RWPE2 (cell line): ENCODE measurements at regions not wholly inside any gene's neighbourhood (a gene's known extent, or its start where the extent isn't known, plus 50 kb on each side); places are given as distances from the start of the nearest gene placed in this dataset.

ENCODE experiments used
- ATAC-seq: fragments of 200-7000 bp; cut with Tn5 transposase; 3 replicates; pipeline ENCODE4 v1.9.1; 2021; ENCODE audit warnings: low read depth
- DNase-seq: peaks from one replicate; pipeline ENCODE4 v3.0.0-alpha.2; 2020; ENCODE audit warnings: low spot score
- H3K27ac ChIP-seq: fragments of 450-650 bp; 2 replicates; pipeline ENCODE4 v1.5.1; 2017; ENCODE audit warnings: mild to moderate bottlenecking; ENCODE audit not compliant: poor library complexity, severe bottlenecking
- H3K27me3 ChIP-seq: fragments of 250-450 bp; sonication (Bioruptor Pico); 2 replicates; pipeline ENCODE4 v1.5.1; 2021; ENCODE audit warnings: mild to moderate bottlenecking, moderate library complexity; ENCODE audit not compliant: insufficient read depth, poor library complexity, severe bottlenecking
- H3K36me3 ChIP-seq: fragments of 250-450 bp; sonication (Bioruptor Pico); 2 replicates; pipeline ENCODE4 v1.5.1; 2020; ENCODE audit warnings: low read depth, mild to moderate bottlenecking, moderate library complexity
- H3K4me1 ChIP-seq: fragments of 250-450 bp; sonication (Bioruptor Pico); 2 replicates; pipeline ENCODE4 v1.5.1; 2021; ENCODE audit warnings: mild to moderate bottlenecking, moderate library complexity; ENCODE audit not compliant: insufficient read depth, poor library complexity, severe bottlenecking
- H3K4me3 ChIP-seq: fragments of 250-450 bp; sonication (Bioruptor Pico); 2 replicates; pipeline ENCODE4 v1.5.1; 2021; ENCODE audit warnings: mild to moderate bottlenecking, moderate library complexity; ENCODE audit not compliant: severe bottlenecking
- H3K9me3 ChIP-seq: fragments of 250-450 bp; sonication (Bioruptor Pico); 2 replicates; pipeline ENCODE4 v1.5.1; 2021; ENCODE audit warnings: mild to moderate bottlenecking, moderate library complexity; ENCODE audit not compliant: severe bottlenecking
- TF ChIP-seq, protein P1 (sequence below): fragments of 450-650 bp; IDR thresholded peaks from one replicate; pipeline ENCODE4 v1.5.1; 2017; ENCODE audit warnings: mild to moderate bottlenecking, moderate library complexity; ENCODE audit not compliant: poor library complexity, severe bottlenecking

DNA sequence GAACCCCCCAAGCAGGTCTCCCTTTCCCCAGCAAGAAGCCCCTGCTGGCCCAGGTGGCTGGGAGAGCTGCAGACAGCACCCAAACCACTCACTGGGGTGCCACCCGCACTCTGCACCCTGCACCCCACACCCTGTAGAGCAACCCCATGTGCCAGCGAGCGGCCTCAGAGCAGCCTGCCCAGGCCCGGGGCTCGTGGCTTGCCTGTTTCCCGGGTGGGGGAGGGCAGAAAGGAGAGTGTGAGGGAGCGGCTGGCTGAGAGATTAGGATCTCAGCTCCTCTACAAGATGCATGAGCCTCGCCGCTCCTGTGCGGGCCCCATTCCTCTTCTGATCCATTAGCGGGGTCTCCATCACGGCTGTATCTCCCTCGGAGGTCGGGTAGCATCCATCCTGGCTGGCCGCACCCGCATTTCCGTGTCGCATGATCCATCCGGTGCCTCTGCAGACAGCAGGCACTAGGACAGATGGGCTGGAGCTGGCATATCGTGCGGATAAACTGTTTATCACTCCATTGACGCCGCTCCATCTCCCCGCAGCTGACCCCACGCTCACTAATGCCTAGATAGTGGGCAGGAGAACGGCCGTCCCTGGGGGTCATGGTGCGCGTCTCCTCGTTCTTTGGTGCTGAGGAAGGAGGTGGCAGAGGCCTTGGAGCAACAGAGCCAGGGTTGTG is 54.4 kb downstream of the MRPL36 start:
- Histone ChIP-seq H3K36me3 (no peaks in the 10 kb centered on the region), H3K27me3 (peaks cover 24% of the 10 kb centered on the region), H3K27ac (no peak overlapping the region), H3K9me3 (peaks cover 3% of the 10 kb centered on the region), H3K4me3 (no peak overlapping the region), H3K4me1 (no peaks in the 10 kb centered on the region)
- TF ChIP-seq, protein P1, sequence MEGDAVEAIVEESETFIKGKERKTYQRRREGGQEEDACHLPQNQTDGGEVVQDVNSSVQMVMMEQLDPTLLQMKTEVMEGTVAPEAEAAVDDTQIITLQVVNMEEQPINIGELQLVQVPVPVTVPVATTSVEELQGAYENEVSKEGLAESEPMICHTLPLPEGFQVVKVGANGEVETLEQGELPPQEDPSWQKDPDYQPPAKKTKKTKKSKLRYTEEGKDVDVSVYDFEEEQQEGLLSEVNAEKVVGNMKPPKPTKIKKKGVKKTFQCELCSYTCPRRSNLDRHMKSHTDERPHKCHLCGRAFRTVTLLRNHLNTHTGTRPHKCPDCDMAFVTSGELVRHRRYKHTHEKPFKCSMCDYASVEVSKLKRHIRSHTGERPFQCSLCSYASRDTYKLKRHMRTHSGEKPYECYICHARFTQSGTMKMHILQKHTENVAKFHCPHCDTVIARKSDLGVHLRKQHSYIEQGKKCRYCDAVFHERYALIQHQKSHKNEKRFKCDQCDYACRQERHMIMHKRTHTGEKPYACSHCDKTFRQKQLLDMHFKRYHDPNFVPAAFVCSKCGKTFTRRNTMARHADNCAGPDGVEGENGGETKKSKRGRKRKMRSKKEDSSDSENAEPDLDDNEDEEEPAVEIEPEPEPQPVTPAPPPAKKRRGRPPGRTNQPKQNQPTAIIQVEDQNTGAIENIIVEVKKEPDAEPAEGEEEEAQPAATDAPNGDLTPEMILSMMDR = no peak
- ATAC-seq = no peak
- no peak for DNase-seq

DNA sequence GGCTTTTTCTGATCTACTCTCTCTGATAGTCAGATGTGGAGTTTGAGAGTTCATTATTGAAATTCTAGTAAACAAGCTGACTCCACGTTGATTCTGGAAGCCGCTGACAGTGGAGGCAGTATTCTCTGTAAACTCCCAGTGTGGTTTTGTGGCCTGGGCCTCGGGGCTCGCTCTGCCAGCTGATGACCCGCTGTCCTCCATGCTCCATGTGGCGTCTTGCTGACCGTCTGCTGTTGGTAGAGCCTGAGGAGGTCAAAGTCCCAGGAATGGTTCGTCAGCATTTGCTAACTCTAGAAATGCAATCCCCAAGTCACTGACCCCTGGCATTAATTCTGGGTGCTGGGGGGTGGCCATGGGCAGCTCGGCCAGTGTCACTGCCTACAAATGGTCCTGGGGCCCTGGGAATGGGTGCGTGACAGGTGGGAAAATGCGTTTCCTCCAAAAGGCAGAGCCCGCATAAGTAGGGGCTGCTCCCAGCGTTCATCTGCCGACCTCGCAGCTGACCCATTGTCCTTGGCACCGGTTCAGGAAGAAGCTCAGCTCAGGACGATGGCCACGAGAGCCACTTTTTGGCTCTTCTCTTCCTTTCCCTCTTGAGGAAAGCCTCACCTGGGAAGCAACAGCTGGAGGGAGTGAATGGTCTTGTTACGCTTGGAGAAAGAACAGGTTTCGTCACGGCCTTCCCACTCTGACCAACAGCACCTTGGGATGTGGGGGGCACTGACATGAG is 55.1 kb downstream of the MRPL36 start:
- H3K27ac ChIP-seq = no peak overlapping the region
- peaks cover 24% of the 10 kb centered on the region for H3K27me3 ChIP-seq
- TF ChIP-seq, protein P1 = no peak
- no peak overlapping the region for H3K4me3 ChIP-seq
- H3K4me1 ChIP-seq = no peaks in the 10 kb centered on the region
- no peak for ATAC-seq
- no peaks in the 10 kb centered on the region for H3K36me3 ChIP-seq
- no peak for DNase-seq
- peaks cover 6% of the 10 kb centered on the region for H3K9me3 ChIP-seq

DNA sequence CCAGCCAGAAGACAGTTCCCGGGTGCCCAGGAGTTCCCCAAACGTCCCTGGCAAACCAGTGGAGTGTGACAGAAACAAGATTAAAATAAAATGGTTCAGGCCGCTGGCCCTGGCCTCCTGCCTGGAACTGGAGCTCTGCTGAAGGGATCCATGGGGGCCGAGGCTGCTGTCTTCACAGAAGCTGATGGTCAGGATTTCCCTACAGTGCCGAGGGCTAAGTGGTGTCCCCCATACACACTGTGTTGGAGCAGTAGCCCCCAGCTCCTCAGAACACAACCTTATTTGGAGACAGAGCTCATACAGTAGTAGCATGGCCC is 55.9 kb downstream of the MRPL36 start:
- Histone ChIP-seq H3K36me3 (no peaks in the 10 kb centered on the region), H3K9me3 (peaks cover 6% of the 10 kb centered on the region), H3K4me1 (no peaks in the 10 kb centered on the region), H3K4me3 (no peak overlapping the region), H3K27me3 (peaks cover 24% of the 10 kb centered on the region), H3K27ac (no peak overlapping the region)
- TF ChIP-seq, protein P1 = no peak
- DNase-seq (no peak), ATAC-seq (no peak)

DNA sequence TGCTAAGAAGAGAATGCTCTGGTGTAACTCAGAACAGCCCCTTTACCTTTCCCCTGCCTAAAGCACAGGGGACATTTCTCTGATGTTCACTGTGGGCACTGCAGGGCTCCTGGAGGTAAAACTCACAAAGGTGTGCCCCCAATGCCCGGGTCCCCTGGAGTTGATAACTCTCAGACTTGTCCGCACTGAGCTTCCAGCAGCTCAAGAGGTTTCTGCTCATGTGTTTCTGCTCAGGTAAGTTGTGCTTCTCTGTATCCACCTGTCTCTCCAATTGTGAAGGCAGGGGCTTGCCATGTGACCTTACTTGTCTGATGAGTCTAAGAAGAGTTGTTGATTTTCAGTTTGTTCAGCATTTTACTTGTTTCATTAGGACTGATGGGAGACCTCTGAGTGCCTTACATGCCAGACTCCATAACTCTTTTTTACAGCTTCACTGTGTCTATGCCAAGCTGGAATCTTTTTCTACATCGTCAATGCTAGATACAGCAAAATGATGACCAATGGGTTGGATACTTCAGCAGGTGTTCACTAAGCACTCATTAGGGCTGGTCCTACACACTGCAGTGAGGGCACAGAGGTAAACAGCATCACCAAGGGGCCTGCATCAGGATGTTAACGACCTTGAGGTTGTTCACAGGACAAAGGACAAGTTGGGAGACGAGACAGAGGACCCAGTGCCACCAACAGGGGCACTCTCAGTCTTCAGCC is 56.4 kb downstream of the MRPL36 start:
- DNase-seq (no peak), ATAC-seq (no peak)
- Histone ChIP-seq H3K9me3 (peaks cover 6% of the 10 kb centered on the region), H3K4me3 (no peak overlapping the region), H3K27me3 (peaks cover 20% of the 10 kb centered on the region), H3K36me3 (no peaks in the 10 kb centered on the region), H3K27ac (no peak overlapping the region), H3K4me1 (no peaks in the 10 kb centered on the region)
- TF ChIP-seq, protein P1 = no peak
